MM.1S (cell line): ENCODE measurements at regions not wholly inside any gene's neighbourhood (a gene's known extent, or its start where the extent isn't known, plus 50 kb on each side); places are given as distances from the start of the nearest gene placed in this dataset.

ENCODE experiments used
- DNase-seq: peaks from one replicate; pipeline ENCODE4 v3.0.0-alpha.2; 2015
- H2AFZ ChIP-seq: fragments of 300-600 bp; sonication (generic); 2 replicates; pipeline ENCODE4 v1.6.0; 2016; ENCODE audit warnings: antibody characterized with exemption, low read length
- H3F3A ChIP-seq: fragments of 300-600 bp; sonication (generic); 2 replicates; pipeline ENCODE4 v1.6.1; 2016; ENCODE audit warnings: mild to moderate bottlenecking, antibody characterized with exemption, low read length, moderate library complexity, mixed read lengths; ENCODE audit not compliant: insufficient read depth
- H3K27ac ChIP-seq: fragments of 300-600 bp; sonication (generic); 2 replicates; pipeline ENCODE4 v1.5.1; 2016; ENCODE audit warnings: mild to moderate bottlenecking, low read length
- H3K27me3 ChIP-seq: fragments of 300-600 bp; sonication (generic); replicated peaks from 2 replicates; pipeline ENCODE4 v1.6.0; 2016; ENCODE audit warnings: low read length; ENCODE audit not compliant: insufficient read depth
- H3K36me3 ChIP-seq: fragments of 300-600 bp; sonication (generic); replicated peaks from 2 replicates; pipeline ENCODE4 v1.6.1; 2016; ENCODE audit warnings: mild to moderate bottlenecking, low read length, mixed read lengths; ENCODE audit not compliant: insufficient read depth
- H3K4me1 ChIP-seq: fragments of 300-600 bp; sonication (generic); 2 replicates; pipeline ENCODE4 v1.6.1; 2016; ENCODE audit warnings: low read length, mixed read lengths
- H3K4me2 ChIP-seq: fragments of 300-600 bp; sonication (generic); 2 replicates; pipeline ENCODE4 v1.6.0; 2016; ENCODE audit warnings: low read depth, low read length
- H3K4me3 ChIP-seq: fragments of 300-600 bp; sonication (generic); 2 replicates; pipeline ENCODE4 v1.5.1; 2016; ENCODE audit warnings: low read length, mixed read lengths
- H3K79me2 ChIP-seq: fragments of 300-600 bp; sonication (generic); 2 replicates; pipeline ENCODE4 v1.6.1; 2016; ENCODE audit warnings: mixed run types, low read length, mixed read lengths
- H3K9ac ChIP-seq: fragments of 300-600 bp; sonication (generic); 2 replicates; pipeline ENCODE4 v1.6.1; 2016; ENCODE audit warnings: low read length, mixed read lengths
- H3K9me2 ChIP-seq: fragments of 300-600 bp; sonication (generic); replicated peaks from 2 replicates; pipeline ENCODE4 v1.6.1; 2016; ENCODE audit warnings: mild to moderate bottlenecking, low read length, mixed read lengths; ENCODE audit not compliant: insufficient read depth
- H3K9me3 ChIP-seq: fragments of 300-600 bp; sonication (generic); replicated peaks from 2 replicates; pipeline ENCODE4 v1.6.1; 2016; ENCODE audit warnings: mild to moderate bottlenecking, low read length, mixed read lengths; ENCODE audit not compliant: insufficient read depth
- H4K20me1 ChIP-seq: fragments of 300-600 bp; sonication (generic); 2 replicates; pipeline ENCODE4 v1.6.1; 2016; ENCODE audit warnings: mild to moderate bottlenecking, low read length, moderate library complexity, mixed read lengths; ENCODE audit not compliant: insufficient read depth
- EZH2 ChIP-seq: fragments of 300-600 bp; sonication (generic); optimal IDR thresholded peaks from 2 replicates; pipeline ENCODE3; 2017; ENCODE audit warnings: low read depth, mild to moderate bottlenecking, antibody characterized with exemption, low read length, mixed read lengths
- EZH2phosphoT487 ChIP-seq: fragments of 300-600 bp; sonication (generic); IDR thresholded peaks from 2 replicates; pipeline ENCODE4 v1.6.1; 2018; ENCODE audit warnings: antibody characterized with exemption, low read length
- TF ChIP-seq, protein P1 (sequence below): fragments of 300-600 bp; sonication (generic); IDR thresholded peaks from 2 replicates; pipeline ENCODE4 v1.5.1; 2016; ENCODE audit warnings: antibody characterized with exemption, low read length, mixed read lengths

- no peaks in the 10 kb centered on the region for H3K4me1 ChIP-seq
- no peaks in the 10 kb centered on the region for H4K20me1 ChIP-seq
- no peaks in the 10 kb centered on the region for H3K27me3 ChIP-seq
- no peak overlapping the region for H3K4me3 ChIP-seq
- H3K79me2 ChIP-seq, result no peaks in the 10 kb centered on the region
- no peak overlapping the region for H3K4me2 ChIP-seq
- DNase-seq, result no peak
- TF ChIP-seq EZH2 (no peak), EZH2phosphoT487 (no peak)
- TF ChIP-seq, protein P1, sequence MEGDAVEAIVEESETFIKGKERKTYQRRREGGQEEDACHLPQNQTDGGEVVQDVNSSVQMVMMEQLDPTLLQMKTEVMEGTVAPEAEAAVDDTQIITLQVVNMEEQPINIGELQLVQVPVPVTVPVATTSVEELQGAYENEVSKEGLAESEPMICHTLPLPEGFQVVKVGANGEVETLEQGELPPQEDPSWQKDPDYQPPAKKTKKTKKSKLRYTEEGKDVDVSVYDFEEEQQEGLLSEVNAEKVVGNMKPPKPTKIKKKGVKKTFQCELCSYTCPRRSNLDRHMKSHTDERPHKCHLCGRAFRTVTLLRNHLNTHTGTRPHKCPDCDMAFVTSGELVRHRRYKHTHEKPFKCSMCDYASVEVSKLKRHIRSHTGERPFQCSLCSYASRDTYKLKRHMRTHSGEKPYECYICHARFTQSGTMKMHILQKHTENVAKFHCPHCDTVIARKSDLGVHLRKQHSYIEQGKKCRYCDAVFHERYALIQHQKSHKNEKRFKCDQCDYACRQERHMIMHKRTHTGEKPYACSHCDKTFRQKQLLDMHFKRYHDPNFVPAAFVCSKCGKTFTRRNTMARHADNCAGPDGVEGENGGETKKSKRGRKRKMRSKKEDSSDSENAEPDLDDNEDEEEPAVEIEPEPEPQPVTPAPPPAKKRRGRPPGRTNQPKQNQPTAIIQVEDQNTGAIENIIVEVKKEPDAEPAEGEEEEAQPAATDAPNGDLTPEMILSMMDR, result no peak
- no peak overlapping the region for H3K9ac ChIP-seq
- no peaks in the 10 kb centered on the region for H3K9me2 ChIP-seq
- no peak overlapping the region for H2AFZ ChIP-seq
- no peaks in the 10 kb centered on the region for H3K36me3 ChIP-seq
- H3K9me3 ChIP-seq, result no peaks in the 10 kb centered on the region
- H3F3A ChIP-seq, result no peaks in the 10 kb centered on the region
- H3K27ac ChIP-seq, result no peak overlapping the region
These were observed 853.2 kb upstream of the SOX9 start for GRCh38 chr17:71267668-71268067.

DNA sequence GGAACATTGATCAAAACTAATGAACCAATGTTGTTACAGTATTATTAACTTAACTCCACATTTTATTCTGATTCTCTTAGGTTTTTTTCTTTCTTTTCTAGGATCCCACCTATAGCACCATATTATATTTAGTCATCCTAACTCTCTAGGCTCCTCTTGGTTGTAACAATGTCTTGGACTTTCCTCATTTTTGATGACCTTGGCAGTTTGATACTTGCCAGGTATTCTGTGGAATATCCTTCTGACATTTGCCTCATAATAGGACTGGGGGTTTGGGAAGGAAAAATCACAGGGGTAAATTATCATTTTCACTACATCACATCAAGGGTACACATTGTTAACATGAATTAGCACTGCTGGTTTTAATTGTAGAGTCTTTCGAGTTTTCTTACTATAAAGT is 851.6 kb upstream of the SOX9 start:
- no peaks in the 10 kb centered on the region for H3K79me2 ChIP-seq
- H3K27ac ChIP-seq, result no peak overlapping the region
- H3K4me1 ChIP-seq, result no peaks in the 10 kb centered on the region
- no peak overlapping the region for H3K9ac ChIP-seq
- H3K9me3 ChIP-seq, result no peaks in the 10 kb centered on the region
- no peak overlapping the region for H2AFZ ChIP-seq
- H3K9me2 ChIP-seq, result no peaks in the 10 kb centered on the region
- no peak for DNase-seq
- no peak overlapping the region for H3K4me3 ChIP-seq
- H3F3A ChIP-seq, result no peaks in the 10 kb centered on the region
- no peaks in the 10 kb centered on the region for H3K27me3 ChIP-seq
- no peaks in the 10 kb centered on the region for H4K20me1 ChIP-seq
- H3K4me2 ChIP-seq, result no peak overlapping the region
- H3K36me3 ChIP-seq, result no peaks in the 10 kb centered on the region
- TF ChIP-seq EZH2 (no peak), EZH2phosphoT487 (no peak)
- TF ChIP-seq, protein P1, result no peak

DNA sequence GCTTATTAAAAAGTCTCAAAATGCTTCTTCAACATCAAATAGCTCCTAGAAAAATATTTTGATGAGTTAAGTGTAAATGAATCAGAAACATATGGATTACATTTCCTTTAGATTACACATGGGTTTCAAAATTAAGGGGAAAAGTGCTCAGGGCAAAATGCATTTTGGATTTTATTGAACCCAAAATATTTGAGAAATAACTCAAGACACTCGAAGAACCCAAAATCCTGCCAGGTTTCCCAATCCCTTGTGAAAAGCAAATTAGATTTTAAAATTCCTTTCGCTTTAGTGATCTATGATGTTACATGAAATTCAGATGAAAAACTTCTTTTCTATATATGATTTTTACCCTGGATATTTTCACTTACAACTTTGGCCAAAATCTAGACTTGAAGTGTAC is 847.4 kb upstream of the SOX9 start:
- Histone ChIP-seq H3K9ac (no peak overlapping the region), H3K27me3 (no peaks in the 10 kb centered on the region), H4K20me1 (no peaks in the 10 kb centered on the region), H3F3A (no peaks in the 10 kb centered on the region), H3K79me2 (no peaks in the 10 kb centered on the region), H3K9me2 (no peaks in the 10 kb centered on the region), H2AFZ (no peak overlapping the region), H3K9me3 (no peaks in the 10 kb centered on the region), H3K4me1 (no peaks in the 10 kb centered on the region), H3K4me3 (no peak overlapping the region), H3K27ac (no peak overlapping the region), H3K36me3 (no peaks in the 10 kb centered on the region), H3K4me2 (no peak overlapping the region)
- TF ChIP-seq EZH2phosphoT487, result no peak
- TF ChIP-seq, protein P1, result no peak
- TF ChIP-seq EZH2, result no peak
- DNase-seq, result no peak
